HL-60 (cell line): ENCODE measurements at regions not wholly inside any gene's neighbourhood (a gene's known extent, or its start where the extent isn't known, plus 50 kb on each side); places are given as distances from the start of the nearest gene placed in this dataset.

Experiments used
- GABPA ChIP-seq: IDR thresholded peaks from 2 replicates; pipeline ENCODE4 v1.6.1; 2012; ENCODE audit warnings: low read depth
- REST ChIP-seq: IDR thresholded peaks from 2 replicates; pipeline ENCODE4 v1.6.1; 2012; ENCODE audit warnings: low read depth; ENCODE audit not compliant: insufficient replicate concordance
- SPI1 ChIP-seq: IDR thresholded peaks from 2 replicates; pipeline ENCODE4 v1.6.1; 2012; ENCODE audit warnings: low read depth, mild to moderate bottlenecking, borderline replicate concordance
- TF ChIP-seq, protein P1 (sequence below): IDR thresholded peaks from one replicate; pipeline ENCODE4 v1.5.1; 2011; ENCODE audit warnings: low read length, control low read depth, inconsistent platforms; ENCODE audit not compliant: insufficient read depth

DNA sequence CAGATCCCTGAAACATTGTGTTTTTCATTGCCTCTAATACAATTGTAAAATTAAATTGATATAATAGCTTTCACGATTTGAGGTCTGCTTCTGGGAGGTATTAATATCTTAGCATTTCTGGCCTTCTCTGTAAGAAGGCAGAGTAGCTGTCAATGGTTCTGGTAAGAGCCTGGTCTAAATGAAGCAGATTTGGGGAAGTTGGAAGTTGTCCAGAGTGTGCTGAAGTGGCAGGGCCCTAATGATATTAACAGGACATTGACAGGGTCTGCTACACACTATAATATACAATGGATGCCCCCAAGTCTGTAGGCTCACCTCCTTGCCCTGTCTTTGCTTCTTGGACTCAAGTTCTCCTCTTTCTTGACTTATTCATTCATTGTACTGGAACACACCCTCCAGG, 99.5 kb downstream of the C4BPA start:
- TF ChIP-seq GABPA, result no peak
- TF ChIP-seq, protein P1, sequence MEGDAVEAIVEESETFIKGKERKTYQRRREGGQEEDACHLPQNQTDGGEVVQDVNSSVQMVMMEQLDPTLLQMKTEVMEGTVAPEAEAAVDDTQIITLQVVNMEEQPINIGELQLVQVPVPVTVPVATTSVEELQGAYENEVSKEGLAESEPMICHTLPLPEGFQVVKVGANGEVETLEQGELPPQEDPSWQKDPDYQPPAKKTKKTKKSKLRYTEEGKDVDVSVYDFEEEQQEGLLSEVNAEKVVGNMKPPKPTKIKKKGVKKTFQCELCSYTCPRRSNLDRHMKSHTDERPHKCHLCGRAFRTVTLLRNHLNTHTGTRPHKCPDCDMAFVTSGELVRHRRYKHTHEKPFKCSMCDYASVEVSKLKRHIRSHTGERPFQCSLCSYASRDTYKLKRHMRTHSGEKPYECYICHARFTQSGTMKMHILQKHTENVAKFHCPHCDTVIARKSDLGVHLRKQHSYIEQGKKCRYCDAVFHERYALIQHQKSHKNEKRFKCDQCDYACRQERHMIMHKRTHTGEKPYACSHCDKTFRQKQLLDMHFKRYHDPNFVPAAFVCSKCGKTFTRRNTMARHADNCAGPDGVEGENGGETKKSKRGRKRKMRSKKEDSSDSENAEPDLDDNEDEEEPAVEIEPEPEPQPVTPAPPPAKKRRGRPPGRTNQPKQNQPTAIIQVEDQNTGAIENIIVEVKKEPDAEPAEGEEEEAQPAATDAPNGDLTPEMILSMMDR, result no peak
- no peak for TF ChIP-seq SPI1
- no peak for TF ChIP-seq REST
